HG02763 (cell line): ENCODE measurements at regions not wholly inside any gene's neighbourhood (a gene's known extent, or its start where the extent isn't known, plus 50 kb on each side); places are given as distances from the start of the nearest gene placed in this dataset.
"Not testable (repeated sequence)": the region's sequence is repeated elsewhere in the genome, so short reads cannot be mapped to it uniquely, and the experiment has no call there.

Source experiments
- ATAC-seq: cut with Tn5 transposase; IDR thresholded peaks from one replicate; pipeline ENCODE4 v1.9.1; 2021; ENCODE audit warnings: mild to moderate bottlenecking, moderate library complexity; ENCODE audit not compliant: unreplicated experiment

DNA sequence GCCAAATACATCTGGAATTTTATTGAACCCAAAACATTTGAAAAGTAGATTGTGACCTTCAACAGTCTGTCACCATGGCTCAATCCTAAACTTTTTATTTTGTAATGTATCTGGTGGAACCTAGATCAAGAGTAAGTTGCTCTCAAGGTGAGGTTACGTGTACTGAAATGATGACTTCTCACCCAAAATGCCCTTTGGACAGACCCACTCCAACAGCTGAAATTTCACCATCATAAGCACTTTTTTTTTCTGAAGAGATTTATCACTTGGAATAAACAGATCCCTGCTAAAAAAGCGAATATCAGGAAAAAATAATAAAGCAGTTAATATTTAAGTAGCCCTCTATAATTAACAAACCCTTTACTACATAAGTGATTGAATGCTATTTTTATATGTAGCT, 155.0 kb upstream of the FBXL7 start:
- no peak for ATAC-seq

DNA sequence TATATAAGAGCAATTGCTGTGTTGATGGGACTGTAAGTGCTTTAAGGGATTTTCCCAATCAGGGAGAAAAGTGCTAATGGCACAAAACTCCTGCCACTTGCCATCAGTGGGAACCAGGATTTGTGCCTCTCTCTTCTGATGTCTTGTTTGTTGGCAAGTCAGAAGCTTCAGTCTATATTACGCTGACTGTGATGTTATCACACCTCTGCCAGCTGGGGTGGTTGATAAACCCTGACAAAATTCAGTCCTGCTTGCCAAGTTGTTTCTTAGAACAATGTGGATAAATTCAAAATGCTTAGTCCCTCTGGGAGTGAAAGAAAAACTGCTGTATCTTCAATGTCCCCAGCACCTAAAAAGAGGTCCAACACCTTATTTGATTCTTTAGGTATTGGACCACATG, 161.4 kb upstream of the FBXL7 start:
- no peak for ATAC-seq

DNA sequence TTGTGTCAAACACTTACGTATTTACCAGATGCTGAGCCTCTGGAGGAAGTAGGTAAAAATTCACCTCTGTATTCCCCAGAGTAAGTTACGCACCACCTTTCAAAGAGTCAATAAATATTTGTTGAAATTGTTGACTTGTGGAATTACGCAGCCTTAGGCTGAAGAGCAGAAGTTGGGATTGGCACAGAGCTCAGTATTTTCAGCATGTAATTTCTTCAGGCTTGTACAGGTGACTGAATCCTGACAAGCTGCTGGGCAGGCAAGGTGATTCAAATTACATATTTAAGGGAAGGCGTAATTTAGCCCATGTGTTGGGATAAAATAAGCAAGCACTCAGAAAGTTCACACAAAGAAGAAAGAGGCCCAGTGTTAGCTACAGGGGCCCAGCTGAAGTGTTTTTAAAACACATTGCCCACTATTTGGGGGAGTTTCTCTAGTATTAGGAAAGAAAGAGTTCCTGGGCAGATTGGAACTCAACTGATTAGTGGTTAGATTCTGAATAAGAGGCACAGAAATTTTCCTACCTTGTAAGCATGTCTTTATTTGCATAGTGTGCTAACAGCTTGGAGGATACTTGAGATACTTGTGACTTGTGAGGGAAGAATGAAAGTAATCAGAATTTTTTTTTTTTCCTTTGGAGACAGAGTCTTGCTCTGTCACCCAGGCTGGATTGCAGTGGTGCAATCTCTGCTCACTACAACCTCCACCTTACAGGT, 165.3 kb upstream of the FBXL7 start:
- no peak for ATAC-seq

DNA sequence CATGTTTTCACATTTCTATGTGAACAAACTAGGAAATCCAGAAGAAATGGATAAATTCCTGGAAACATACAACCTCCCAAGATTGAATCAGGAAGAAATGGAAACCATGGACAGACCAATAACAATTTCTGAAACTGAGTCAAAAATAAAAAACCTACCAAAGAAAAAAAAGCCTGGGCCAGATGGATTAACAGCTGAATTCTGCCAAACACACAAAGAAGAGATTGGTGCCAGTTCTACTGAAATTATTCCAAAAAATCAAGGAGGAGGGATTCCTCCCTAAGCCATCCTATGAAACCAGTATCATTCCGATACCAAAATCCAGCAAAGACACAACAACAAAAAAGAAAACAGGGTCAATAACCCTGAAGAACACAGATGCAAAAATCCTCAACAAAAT, 166.9 kb upstream of the FBXL7 start:
- ATAC-seq = no peak

DNA sequence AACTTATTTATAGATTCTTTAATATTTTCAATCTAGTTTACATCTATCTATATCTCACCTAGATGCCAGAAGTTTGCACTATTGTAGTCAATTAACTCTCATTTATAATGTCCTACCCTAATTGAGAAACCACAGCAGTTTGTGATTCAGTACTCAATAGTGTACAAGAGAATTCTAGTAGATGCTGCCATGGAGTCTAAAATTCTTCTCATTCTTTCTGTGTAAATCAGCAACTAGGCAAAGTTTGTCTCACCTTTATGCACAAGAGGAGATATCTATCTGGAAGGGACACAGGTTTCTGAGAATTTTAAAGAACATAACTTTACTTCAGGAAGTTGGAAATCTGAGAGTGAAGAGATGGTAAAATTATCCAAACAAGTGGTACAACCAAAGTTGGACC, 173.0 kb upstream of the FBXL7 start:
- no peak for ATAC-seq

DNA sequence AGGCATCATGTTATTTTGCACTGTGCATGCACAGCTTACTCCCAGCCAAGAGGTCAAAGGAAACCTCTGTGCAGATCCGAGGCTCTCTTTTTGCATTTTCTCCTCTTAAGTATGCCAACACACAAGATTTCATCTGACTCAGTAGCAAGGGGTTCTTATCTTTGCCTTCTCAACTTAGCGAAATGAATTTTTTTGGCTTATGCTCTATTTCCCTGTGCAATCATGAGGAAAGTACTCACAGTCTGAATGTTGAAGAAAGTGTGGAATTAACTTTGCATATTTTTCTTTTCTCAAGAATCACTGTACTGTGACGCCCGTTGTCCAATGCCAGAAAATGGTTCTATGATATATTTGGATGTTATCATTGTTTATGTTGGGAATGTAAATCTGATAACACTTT, 173.5 kb upstream of the FBXL7 start:
- no peak for ATAC-seq

DNA sequence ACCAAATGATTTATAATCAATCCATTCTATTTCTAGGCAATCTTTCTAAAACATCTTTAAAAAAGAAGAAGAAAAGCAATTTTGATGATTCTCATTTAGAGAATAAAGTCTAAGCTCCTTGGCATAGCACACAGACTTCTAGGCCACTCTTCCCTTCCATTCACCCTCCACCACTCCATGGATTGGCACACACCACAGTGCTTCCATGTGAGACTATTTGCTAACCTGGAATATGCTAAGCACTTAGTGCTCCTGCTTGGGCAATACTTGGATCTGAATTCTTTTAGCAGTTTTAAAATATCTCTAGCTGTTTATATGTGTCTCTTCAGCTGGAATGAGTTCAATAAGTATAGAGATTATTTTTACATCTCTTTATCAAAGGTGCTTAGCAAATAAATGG, 177.6 kb upstream of the FBXL7 start:
- ATAC-seq = no peak

DNA sequence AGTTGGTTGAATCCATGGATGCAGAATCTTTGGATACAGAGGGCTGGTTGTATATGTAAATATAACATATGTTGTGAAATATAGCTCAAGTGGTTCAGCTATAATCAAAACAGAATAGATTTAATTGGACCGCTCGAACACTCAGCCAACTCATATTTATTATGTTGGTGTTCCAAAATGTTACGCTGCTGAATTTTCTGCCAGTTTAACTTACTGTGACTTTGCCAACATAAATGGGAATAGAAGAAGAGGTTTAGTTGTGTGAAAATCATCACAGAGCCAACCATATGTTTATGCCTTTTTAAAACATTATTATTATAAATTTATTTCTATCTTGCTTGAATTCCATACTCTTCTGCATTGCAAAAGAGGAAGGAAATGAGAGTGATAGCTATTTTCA, 178.2 kb upstream of the FBXL7 start:
- ATAC-seq = no peak

DNA sequence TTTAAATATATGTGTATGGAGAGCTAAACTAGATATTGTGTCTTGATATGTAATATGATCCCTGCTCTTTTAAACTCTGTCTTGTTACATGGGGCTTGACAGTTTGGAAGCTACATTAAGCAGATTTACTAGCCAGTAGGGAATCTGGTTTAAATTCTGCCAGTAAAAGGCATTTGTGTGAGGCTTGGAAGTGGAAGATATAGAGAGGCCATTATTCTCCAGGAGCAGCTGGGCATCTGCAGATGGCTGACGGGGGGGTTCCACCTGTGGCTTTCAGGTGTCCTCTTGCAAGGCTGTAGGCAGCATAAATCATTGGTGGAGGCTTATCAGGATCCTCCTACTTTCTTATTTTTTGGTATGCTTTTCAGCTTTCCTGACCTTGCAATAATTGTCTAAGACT, 179.1 kb upstream of the FBXL7 start:
- no peak for ATAC-seq

DNA sequence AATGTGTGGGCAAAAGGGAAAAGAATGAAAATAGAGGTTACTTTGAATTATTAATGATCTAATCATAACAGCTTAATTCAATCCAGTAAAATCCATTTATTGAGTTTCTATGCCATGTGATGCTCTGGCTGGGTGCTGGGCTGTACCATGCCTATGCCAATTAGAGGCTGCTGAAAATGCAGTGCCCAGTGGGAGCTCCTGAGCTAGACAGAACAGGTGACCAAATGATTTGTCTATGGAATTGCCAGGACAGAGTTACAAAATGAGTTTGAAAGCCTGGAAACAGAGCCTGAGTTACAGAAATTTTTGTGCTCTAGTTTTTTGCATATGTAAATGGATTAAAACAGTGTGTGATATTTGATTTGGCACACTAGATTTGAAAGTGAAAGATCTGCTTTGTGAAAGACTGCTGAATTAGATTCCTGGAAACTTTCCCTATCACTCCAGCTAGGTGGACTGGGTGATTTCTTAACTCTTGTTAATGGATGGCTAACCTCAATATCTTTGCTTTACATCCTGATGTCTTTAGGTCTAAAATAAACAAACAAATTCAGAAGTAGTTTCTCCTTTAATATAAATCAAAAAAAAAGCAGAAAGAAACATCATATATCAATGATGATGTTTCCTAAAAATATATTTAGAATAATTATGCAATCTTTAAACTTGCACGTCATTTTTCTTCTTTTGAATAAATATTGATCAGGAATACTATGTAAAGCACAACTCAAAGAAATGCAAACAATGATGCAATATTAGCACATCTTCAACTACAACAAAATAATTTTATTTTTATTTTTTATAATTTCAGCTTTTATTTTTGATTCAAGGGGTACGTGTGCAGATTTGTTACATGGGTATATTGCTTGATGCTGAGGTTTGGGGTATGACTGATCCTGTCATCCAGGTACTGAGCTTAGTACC, 194.8 kb upstream of the FBXL7 start:
- no peak for ATAC-seq

DNA sequence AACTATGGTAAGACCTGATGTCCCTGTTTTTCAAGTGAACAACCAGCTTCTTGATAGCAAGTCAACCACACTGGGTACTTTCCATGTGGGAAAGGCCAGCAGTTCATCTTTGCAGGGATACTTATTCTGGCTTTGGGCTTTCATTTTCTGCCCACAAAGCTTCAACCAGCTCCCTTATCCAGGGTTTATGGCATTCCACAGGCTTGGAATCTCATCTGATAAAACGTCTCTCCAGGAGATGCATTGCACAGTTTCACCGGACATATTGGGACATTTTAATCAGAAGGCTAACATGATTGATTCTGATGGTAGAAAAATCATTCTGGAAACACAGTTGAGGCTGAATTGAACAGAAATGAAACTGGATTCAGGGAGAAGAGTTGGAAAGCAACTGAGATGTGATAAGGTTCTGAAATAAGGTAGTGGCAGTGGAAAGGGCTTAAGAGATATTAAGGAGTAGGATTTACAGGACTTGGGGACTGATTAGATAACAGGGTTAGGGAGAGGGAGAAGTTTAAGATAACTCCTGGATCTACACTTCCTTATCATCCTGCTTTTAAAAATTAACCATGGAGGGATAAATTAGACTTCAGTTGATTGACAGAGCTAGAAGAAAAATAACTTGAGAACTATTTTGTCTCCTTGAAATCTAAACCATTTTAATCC, 195.8 kb upstream of the FBXL7 start:
- no peak for ATAC-seq

DNA sequence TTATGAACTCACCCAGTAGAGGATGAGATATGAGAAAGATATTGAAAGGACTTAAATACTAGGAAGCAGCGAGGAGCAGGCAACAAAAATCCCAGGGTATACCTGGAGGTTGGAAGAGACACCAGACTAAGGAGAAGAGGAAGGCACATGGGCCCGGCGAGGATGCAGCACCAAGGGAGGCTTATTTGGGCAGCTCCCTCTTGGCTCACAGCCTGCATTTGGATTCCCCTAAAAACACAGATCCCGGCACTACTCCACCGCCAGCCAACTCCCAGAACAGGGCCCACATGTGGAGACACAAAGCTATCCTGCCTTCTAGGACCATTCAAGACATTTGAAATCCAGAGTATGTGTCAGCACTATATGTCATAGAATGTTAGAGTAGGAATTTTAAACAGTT, 199.8 kb upstream of the FBXL7 start:
- no peak for ATAC-seq

DNA sequence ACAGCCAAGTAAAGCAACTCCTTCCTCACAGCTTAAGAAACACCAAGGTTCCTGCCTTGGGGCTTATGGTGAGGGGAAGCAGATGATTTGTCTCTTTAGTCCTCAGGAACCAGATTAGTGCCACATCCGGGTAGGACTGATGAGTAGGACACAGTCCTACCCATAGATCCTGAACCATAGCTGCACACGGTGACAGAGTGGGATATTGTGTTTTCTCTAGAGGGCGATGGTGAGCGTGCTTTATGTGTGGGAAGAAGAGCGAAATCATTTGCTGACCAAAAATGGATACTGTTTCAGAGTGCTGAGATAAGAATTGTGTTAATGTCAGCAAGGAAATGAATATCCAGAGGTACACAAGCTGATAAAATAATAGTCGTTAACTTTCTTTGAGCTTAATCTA, 209.0 kb upstream of the FBXL7 start:
- no peak for ATAC-seq

DNA sequence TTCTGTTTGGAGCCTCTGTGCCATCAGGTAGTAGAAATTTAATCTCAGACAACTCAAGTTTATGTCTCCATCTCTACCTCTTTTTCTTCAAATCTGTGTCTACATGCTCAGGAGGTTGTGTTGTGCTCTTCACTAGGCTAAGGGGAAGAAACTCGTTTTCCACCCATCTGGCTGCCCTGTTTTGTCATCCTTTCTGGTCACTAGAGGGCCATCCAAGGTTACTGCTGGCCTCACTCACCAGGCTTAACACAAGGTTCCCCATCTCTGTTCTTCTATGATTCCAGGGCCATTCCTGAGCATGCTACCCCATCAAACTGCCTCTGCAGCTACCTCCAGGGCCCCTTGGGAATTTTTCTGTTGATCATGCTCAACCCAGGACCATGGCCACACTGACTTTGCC, 213.3 kb upstream of the FBXL7 start:
- ATAC-seq = no peak

DNA sequence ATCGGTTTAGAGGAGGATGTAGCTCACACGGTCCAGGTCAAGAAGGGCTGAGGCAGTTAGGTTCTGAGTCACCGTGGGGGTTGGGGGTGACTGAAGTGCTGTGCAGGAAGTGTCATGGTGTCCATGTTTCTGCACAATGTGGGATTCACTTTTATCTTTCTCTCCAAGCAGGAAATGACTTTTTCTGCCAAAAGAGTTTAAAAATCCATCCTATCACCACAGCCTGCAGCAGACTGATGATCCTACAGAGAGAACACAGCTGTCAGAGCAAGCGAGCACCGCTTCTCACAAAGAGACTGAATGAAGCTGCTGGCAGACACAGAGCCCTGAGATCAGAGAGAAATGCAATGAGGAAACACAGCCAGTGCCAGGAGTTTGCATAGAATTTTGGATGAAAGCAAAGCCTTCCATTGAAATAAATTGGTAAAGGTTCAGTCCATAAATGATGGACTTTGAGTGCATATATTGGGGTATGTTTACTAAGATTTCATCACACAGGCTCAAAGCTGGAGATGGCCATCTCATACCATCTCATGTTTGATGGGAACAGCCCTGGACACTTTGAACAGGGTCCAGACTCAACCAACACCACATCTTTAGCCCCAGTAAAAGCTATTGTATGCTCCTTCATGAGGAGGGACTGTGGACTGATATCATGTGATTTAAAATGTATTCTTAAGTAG, 213.9 kb upstream of the FBXL7 start:
- ATAC-seq = no peak

DNA sequence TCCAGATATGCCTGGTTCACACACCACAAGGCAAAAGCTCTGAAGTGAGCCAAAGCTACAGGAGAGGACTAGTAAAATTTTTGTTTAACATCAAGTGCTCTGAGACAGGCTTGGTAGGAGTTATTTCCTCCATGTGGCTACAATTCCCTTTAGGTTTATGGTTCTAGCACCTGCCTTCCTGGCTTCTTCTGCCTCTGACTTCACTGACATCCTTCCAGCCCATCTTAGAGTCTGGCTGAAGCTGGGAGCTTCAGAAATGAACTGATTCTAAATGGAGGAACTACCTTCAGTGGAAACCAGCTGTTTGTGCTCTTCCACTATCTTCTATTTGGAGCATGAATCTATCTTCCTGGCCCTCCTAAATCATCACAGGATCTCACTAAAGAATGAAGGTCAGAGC, 215.3 kb upstream of the FBXL7 start:
- ATAC-seq = no peak

DNA sequence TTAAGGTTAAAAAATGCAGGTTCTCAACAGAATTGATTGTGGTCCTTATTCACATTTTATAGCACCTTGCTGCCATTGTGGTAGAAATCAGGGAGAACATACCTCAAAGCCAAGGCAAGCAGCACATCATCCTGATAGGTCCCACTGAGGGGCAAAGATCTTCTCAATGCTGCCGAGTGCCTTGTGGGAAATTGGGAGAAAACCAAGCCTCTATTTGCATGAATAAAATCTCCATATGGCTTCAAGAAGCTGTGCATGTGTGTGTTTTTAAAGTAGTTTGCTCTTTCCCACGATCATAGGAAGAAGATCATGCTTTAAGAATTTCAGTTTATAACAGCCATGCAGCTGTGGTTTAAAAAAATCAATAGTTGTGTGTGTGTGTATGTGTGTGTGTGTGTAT, 216.9 kb upstream of the FBXL7 start:
- no peak for ATAC-seq

DNA sequence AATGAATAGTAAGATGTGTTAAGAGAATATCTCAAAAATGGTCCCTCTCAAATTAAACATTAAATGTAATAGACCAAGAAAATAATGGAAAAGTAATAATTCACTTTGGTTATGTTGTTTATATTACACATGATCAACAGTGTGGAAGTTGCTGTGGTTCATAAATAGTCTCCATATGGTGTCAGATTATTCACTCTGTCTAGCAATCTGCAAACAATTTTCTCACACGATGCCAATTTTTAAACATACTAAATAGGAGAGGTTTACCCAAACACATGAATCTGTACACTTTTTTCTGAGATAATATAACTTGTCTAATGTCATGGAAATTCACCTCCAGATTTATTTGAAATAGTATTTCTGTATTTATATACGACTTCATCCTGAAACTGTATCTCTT, 217.4 kb upstream of the FBXL7 start:
- no peak for ATAC-seq

DNA sequence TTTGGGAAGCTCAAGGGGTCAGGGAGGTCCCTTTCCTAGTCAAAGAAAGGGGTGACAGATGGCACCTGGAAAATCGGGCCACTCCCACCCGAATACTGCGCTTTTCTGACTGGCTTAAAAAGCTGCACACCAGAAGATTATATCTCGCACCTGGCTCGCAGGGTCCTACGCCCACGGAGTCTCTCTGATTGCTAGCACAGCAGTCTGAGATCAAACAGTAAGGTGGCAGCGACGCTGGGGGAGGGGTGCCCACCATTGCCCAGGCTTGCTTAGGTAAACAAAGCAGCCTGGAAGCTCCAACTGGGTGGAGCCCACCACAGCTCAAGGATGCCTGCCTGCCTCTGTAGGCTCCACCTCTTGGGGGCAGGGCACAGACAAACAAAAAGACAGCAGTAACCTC, 228.4 kb upstream of the FBXL7 start:
- not testable (repeated sequence) for ATAC-seq

DNA sequence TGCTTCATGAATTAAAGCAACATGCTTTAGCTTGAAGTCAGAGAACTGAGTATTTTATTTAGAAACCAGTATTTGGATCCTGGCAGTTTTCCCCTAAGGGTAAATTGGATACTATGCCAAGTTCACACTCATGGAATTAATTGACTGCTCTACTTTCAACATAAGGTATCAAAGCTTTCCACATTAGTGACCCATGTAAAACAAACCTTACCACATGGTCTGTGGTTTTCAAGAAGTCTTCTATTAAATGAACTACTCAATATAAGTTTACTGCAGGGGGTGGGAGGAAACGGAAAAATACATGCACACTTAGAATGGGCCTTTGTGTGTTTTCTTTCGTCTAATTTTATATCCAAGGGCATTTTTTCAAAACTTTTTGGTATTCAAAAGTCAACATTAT, 232.0 kb upstream of the FBXL7 start:
- no peak for ATAC-seq

DNA sequence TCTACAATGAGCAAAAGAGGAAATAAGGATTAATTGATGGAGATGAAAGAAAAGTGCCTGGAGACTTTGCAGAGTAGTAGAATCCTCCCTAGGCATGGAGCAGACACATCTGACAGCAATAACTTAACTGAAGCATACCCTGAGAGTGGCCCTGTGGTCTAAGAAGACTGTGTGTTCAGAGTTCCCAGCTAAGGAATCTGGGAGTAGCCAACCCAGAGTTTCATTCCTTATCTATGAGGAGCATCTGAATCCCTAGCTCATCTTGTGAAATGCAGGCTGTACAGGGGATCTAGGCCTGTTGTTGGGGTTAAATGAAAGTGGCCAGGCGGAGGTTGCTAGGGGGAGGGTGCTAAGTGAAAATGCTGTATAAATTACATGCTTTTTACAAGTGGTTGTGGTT, 233.1 kb upstream of the FBXL7 start:
- ATAC-seq = no peak
